ENCODE measurements at regions not wholly inside any gene's neighbourhood (a gene's known extent, or its start where the extent isn't known, plus 50 kb on each side); places are given as distances from the start of the nearest gene placed in this dataset.

DNA sequence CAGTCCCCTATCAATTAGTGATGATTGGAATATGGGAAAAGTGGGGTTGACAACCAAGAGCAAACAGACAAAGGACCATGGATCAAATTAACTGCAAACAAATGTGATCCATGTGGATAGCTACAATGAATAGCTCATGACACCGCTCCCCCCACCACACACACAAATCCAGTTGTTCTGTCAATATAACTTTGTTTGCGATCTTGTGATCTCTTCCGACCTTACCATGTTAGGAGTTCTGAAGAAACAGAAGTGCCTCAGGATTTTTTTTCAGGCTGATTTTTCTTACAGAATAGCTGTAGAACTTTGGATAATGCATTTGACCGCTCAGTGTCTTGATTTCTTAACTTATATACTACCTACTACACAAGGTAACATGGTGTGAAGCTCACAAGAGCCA lies 116.6 kb downstream of the SH2D1A start:
- no peak for DNase-seq (ENCODE audit: low read depth)
- TF ChIP-seq, protein P1, sequence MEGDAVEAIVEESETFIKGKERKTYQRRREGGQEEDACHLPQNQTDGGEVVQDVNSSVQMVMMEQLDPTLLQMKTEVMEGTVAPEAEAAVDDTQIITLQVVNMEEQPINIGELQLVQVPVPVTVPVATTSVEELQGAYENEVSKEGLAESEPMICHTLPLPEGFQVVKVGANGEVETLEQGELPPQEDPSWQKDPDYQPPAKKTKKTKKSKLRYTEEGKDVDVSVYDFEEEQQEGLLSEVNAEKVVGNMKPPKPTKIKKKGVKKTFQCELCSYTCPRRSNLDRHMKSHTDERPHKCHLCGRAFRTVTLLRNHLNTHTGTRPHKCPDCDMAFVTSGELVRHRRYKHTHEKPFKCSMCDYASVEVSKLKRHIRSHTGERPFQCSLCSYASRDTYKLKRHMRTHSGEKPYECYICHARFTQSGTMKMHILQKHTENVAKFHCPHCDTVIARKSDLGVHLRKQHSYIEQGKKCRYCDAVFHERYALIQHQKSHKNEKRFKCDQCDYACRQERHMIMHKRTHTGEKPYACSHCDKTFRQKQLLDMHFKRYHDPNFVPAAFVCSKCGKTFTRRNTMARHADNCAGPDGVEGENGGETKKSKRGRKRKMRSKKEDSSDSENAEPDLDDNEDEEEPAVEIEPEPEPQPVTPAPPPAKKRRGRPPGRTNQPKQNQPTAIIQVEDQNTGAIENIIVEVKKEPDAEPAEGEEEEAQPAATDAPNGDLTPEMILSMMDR (IDR thresholded peaks at IDR 0.05; ENCODE audit: low read depth, low read length, missing control alignments) = no peak

DNA sequence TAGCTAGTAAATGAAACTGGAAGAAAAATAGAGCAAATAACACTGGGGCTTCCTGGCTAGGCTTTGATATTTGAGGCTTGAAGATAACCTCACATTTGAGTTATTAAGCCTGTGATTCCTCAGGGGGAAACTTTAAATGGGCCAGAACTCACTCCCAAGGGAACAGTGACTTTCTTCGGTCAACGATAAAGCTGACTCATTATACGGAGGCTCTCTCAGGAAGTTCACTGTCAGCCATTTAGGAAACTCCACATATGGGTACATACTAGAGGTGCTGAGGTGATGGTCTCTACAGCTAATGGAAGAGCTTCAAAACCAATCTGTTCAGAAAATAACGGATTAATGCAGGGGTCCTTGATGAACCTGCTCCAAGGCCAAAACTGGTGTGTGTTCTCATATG lies 120.8 kb downstream of the SH2D1A start:
- TF ChIP-seq, protein P1 (IDR thresholded peaks at IDR 0.05; ENCODE audit: low read depth, low read length, missing control alignments) = no peak
- DNase-seq (ENCODE audit: low read depth) = no peak
- no peak overlapping the region for H3K4me3 ChIP-seq (ENCODE audit: low read depth, low read length)

More for the DNA sequence above, 116.6 kb downstream of the SH2D1A start:
- no peak overlapping the region for H3K4me3 ChIP-seq (ENCODE audit: low read depth, low read length)

DNA sequence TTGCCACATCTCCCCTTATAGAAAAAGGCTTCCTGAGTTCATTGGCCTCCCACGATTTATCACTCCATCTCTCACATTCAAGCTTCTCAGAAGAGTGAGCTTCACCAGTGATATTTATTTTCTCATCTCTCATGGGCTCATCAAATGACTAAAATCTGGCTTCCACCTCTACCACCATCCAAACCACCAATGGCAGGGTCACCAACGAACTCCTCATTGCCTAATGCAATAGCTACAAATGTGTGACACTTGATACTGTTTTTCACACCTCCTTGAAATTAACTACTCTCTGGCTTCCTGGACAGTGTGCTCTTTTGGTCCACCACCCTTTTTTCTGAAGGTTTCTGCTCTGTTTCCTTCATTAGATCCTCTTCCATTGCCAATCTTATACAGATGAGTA lies 129.0 kb downstream of the SH2D1A start:
- TF ChIP-seq, protein P1 (IDR thresholded peaks at IDR 0.05; ENCODE audit: low read depth, low read length, missing control alignments) = no peak
- no peak overlapping the region for H3K4me3 ChIP-seq (ENCODE audit: low read depth, low read length)
- DNase-seq (ENCODE audit: low read depth) = no peak

GRCh38 chrX:124476562-124476961 lies 130.2 kb downstream of the SH2D1A start:
- TF ChIP-seq, protein P1 (IDR thresholded peaks at IDR 0.05; ENCODE audit: low read depth, low read length, missing control alignments) = no peak
- no peak overlapping the region for H3K4me3 ChIP-seq (ENCODE audit: low read depth, low read length)

DNA sequence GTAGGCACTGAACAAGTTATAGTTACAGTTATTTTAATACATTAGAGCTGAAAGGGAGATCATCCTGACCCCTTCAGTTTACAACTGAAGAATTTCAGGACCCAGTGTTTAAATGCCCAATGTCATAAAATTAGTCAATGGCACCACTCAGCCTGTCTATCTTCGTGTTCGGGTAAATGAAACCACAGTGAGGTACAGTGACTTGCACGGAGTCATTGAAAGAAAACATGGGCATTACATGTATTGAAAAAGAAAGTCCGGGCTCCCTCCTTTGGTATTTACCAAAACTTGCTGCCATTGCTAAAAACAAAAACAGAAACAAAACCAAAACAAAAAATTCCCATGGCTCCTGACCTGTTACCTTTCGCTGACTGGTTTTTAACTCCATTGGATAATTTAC lies 131.7 kb downstream of the SH2D1A start:
- no peak for DNase-seq (ENCODE audit: low read depth)
- TF ChIP-seq, protein P1 (IDR thresholded peaks at IDR 0.05; ENCODE audit: low read depth, low read length, missing control alignments) = no peak
- no peak overlapping the region for H3K4me3 ChIP-seq (ENCODE audit: low read depth, low read length)

More at GRCh38 chrX:124476562-124476961, 130.2 kb downstream of the SH2D1A start:
- DNase-seq (ENCODE audit: low read depth) = no peak

DNA sequence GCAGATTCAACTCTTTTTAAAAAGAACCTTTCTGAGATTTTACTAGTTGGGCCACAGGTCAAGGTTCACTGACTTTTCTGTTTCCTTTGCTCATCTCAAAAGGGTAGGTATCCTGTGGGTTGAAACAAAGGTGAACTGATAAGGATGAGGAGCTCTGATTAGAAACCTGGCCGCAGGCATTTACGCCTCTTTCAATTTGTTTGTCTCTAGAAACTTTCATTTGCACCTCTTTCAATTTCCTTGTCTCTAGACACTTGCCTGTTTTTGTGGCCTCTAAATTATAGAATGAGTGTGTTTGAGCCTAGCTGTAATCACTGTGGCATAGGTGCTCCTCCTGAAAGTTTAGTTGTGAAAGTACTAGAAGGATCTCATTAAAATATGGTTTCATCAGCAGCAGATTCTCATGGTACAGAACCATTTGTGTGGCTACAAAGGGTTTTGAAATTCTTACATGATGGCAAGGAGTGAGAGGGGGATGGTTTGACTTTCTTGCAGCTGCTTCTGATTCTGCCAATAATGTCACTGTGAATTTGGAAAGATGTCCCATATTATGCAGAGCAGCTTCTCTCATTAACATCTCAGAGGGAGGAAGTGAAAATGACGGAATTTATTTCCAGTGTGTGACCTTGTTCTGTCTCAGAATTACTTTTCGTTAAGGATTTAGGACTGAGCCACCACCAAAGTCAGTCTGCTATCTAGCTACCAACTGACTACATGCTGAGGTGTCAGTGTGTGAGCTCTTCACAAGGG lies 142.2 kb downstream of the SH2D1A start:
- no peak for DNase-seq (ENCODE audit: low read depth)
- no peak overlapping the region for H3K4me3 ChIP-seq (ENCODE audit: low read depth, low read length)
- TF ChIP-seq, protein P1 (IDR thresholded peaks at IDR 0.05; ENCODE audit: low read depth, low read length, missing control alignments) = no peak

DNA sequence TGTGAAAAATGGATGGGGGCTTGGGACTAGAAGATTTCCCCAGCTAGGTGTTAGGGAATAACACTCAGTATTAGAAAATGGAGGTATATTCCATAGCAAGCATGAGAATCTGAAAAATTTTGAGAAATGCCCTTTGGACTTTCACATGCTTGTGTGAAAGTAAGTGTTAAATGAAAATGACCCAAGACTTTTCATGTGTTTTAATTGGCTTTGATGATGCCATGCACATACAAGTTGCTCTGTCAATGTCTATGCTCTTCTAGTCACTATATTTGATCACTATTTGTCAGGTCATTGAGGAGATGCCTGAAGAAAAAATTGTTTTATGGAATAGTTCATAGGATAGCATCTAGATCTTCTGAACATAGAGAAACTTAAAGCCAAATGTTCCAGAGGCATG lies 147.6 kb downstream of the SH2D1A start:
- no peak overlapping the region for H3K4me3 ChIP-seq (ENCODE audit: low read depth, low read length)
- DNase-seq (ENCODE audit: low read depth) = no peak
- TF ChIP-seq, protein P1 (IDR thresholded peaks at IDR 0.05; ENCODE audit: low read depth, low read length, missing control alignments) = no peak

Measured in GM12864 (cell line).